Activated naive CD4-positive, alpha-beta T cell treated with anti-CD3 and anti-CD28 coated beads, Interleukin-2, amount 50 U/mL, for 24 hours (primary cell): ENCODE measurements at regions not wholly inside any gene's neighbourhood (a gene's known extent, or its start where the extent isn't known, plus 50 kb on each side); places are given as distances from the start of the nearest gene placed in this dataset.
A peak's percentile ranks its signal among the peaks of the same experiment; 100 is the strongest.

Experiments
- H3K27ac Mint-ChIP-seq: one replicate; pipeline ENCODE4 v1.8.0; 2021; ENCODE audit warnings: mild to moderate bottlenecking, mixed read lengths
- H3K27me3 Mint-ChIP-seq: one replicate; pipeline ENCODE4 v1.8.0; 2021; ENCODE audit warnings: mixed read lengths
- H3K36me3 Mint-ChIP-seq: one replicate; pipeline ENCODE4 v1.8.0; 2021; ENCODE audit warnings: mixed read lengths
- H3K4me1 Mint-ChIP-seq: one replicate; pipeline ENCODE4 v1.8.0; 2021; ENCODE audit warnings: mixed read lengths
- H3K4me3 Mint-ChIP-seq: one replicate; pipeline ENCODE4 v1.8.0; 2021; ENCODE audit warnings: mild to moderate bottlenecking, mixed read lengths
- H3K9me3 Mint-ChIP-seq: one replicate; pipeline ENCODE4 v1.8.0; 2021; ENCODE audit warnings: mixed read lengths

DNA sequence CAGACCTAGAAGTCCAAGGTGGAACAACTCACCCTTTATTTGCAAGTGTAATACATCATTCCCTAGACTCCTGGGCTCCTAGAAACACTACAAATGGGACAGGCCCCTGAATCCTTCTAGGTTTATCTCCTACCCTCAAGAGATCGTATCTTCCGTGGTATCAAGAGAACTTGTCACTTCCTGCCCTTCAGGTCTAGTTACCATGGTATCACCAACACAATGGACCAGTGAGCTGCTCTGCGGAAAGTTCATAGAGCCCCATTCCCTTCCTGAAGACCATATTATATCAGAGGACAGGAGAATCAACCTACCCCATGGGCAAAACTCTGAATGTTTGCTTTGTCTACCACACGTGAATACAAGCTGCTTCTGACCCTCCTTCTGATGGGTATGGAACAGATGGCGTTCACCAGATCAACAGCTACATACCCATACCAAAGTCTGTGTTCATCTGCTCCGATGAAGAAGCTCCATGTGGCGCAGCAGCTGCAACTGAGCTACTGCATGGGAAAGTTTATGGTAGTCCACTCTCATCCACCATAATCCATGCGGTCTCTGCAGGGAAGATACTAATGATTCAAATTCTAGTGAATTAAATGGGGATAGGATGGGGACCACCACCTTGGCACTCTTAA is 84.6 kb upstream of the KLF13 start:
- Mint-ChIP-seq H3K27ac (peak overlapping the region; percentile 31), H3K4me1 (peaks cover 41% of the 10 kb centered on the region), H3K4me3 (no peak overlapping the region), H3K9me3 (no peaks in the 10 kb centered on the region), H3K36me3 (no peaks in the 10 kb centered on the region), H3K27me3 (no peaks in the 10 kb centered on the region)

DNA sequence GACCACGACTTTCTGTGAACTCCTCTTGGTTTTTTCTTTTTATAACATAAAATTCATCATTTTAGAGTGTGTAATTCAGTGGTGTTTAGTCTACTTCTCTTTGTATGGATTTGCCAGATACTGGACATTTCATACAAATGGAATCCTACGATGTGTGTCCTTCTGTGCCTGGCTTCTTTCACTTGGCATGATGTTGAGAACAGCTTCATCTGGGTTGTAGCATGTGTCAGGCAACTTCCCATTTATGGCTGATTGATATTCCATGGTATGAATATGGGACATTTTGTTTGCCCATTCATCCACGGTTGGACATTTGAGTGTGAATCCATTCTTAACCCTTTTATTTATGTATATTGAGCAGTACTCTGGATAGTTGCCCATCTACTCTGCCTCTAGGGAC is 82.7 kb upstream of the KLF13 start:
- no peak overlapping the region for H3K27ac Mint-ChIP-seq

DNA sequence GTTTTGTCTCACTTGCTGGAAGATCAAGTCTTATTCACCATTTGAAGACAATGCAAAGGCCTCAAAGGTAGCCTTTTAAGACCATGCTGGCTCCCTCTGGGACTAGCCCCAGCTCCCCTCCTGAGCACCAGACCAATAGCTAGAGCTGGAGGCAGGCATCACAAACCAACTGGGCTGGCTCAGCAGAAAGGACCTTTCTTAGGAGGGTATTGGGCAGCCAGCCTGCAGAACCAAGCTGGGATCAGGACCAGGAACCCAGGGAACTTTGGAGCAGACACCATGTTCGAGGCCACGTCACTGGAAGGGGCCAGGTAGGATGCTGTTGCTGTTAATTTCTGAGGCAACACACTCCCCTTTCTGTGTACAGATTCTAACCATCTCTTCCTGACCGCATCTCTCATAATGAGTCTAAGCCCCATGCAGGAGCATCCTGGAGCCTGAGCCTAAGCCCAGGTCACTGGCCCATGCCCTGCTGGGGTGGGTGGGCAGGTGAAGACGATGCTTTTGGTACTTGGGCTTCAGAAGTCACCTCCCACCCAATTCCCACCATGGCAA is 81.4 kb upstream of the KLF13 start:
- no peak overlapping the region for H3K4me3 Mint-ChIP-seq
- H3K9me3 Mint-ChIP-seq, result no peaks in the 10 kb centered on the region
- H3K36me3 Mint-ChIP-seq, result no peaks in the 10 kb centered on the region
- H3K4me1 Mint-ChIP-seq, result peaks cover 26% of the 10 kb centered on the region
- H3K27me3 Mint-ChIP-seq, result no peaks in the 10 kb centered on the region
- no peak overlapping the region for H3K27ac Mint-ChIP-seq

More for the DNA sequence above, 82.7 kb upstream of the KLF13 start:
- no peaks in the 10 kb centered on the region for H3K36me3 Mint-ChIP-seq
- H3K9me3 Mint-ChIP-seq, result no peaks in the 10 kb centered on the region
- H3K4me1 Mint-ChIP-seq, result peaks cover 34% of the 10 kb centered on the region
- H3K4me3 Mint-ChIP-seq, result no peak overlapping the region
- no peaks in the 10 kb centered on the region for H3K27me3 Mint-ChIP-seq

DNA sequence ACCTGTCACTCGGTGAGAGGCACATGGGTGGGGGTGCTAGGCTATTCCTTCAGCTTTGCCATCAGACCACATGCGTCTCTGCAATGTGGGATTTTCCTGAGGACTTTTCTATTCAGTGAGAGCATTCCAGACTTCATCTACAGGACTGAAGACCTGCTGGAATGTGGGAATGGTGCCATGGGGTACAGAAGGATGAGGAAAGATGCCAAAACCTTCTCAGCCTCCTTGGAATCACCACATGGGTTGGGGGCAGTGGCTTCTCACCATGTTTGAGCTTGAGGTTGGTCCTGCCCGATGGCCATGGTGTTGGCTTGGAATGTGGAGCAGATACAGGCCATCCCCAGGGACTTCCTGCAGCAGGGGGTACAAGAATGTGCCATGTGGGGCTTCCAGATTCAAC is 80.9 kb upstream of the KLF13 start:
- Mint-ChIP-seq H3K9me3 (no peaks in the 10 kb centered on the region), H3K4me1 (peaks cover 22% of the 10 kb centered on the region), H3K36me3 (no peaks in the 10 kb centered on the region), H3K4me3 (no peak overlapping the region), H3K27me3 (no peaks in the 10 kb centered on the region), H3K27ac (no peak overlapping the region)

DNA sequence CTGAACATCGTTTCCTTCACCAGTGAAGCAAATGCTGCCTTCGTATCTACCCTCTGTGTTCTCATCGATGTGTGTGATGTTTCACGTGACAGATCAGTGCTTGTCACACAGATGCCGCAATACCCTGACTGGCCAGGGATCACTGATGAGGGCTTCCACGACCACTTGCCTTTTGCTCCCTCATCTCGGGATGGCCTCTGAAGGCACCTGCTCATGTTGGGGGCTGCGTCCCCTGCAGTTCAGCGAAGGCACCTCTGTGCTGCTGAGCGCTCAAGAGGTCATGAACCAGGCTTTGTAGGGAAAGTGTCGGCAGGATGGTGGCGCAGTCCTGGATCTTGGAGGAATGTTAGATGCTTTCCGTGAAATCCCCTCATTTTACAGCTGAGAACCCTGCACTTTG is 79.2 kb upstream of the KLF13 start:
- Mint-ChIP-seq H3K36me3 (no peaks in the 10 kb centered on the region), H3K4me1 (peaks cover 9% of the 10 kb centered on the region), H3K27me3 (no peaks in the 10 kb centered on the region), H3K9me3 (no peaks in the 10 kb centered on the region), H3K27ac (no peak overlapping the region), H3K4me3 (no peak overlapping the region)

DNA sequence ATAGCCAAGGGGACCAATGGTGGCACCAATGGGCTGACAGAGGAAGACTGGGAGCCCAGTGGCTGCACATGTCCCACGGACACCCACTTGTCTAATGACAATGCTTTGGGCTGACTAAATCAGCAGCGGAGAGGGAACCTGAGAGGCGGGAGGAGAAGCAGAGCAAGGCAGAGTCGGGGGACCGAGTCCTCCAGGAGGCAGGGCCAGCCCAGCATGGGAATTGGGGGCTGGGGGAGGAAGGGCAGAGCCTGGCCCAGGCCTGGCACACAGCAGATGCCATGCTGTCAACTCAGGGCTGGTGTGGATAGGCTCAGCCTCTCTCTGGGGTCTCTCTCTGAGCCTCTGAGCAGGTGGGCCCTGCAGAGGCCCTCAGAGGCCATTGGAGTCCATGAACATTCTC is 78.4 kb upstream of the KLF13 start:
- Mint-ChIP-seq H3K27ac (peak overlapping the region; percentile 83), H3K9me3 (no peaks in the 10 kb centered on the region), H3K4me3 (no peak overlapping the region), H3K36me3 (no peaks in the 10 kb centered on the region), H3K4me1 (peaks cover 9% of the 10 kb centered on the region), H3K27me3 (no peaks in the 10 kb centered on the region)

DNA sequence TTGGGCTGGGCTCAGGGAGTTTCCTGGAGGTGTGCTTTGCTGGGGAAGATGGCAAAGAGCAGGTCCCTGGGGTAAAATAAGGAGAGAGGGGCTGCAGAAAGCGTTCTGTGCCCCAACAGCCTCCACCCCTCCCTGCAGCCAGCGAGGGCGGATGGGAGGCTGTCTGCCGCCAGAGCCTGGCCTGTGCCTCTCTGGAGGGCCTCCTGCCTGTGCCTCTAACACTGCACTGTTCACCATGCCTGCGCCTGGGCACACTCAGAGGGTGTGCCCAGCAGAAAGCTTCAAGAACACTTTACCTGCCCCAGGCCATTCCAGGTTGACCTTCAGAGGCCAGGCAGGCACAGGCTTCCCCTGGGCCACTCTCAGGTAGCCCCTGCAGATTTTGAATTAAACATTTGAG is 77.7 kb upstream of the KLF13 start:
- Mint-ChIP-seq H3K27ac (no peak overlapping the region), H3K4me3 (no peak overlapping the region)

DNA sequence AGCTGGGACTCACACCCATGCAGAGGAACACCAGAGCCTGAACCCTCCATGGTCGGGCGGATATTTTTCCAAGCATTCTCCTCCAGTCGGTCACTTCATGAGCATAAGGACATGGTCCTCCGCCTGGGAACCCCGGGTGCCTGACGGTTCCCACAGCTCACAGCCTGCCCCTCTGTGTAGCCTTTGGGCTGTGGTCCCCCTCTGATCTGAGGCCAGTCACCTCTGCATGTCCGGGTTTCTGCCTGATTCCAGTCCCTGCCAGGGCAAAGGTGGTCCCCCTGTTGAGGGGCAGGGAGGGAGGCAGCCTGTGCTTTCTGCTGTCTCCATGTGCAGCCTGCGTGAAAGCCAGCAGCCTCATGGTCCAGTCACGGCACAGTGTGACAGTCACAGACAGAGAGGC is 76.6 kb upstream of the KLF13 start:
- Mint-ChIP-seq H3K27me3 (no peaks in the 10 kb centered on the region), H3K36me3 (no peaks in the 10 kb centered on the region), H3K4me3 (no peak overlapping the region), H3K4me1 (peaks cover 10% of the 10 kb centered on the region), H3K27ac (no peak overlapping the region), H3K9me3 (no peaks in the 10 kb centered on the region)

More for the DNA sequence above, 77.7 kb upstream of the KLF13 start:
- Mint-ChIP-seq H3K9me3 (no peaks in the 10 kb centered on the region), H3K27me3 (no peaks in the 10 kb centered on the region), H3K36me3 (no peaks in the 10 kb centered on the region), H3K4me1 (peaks cover 9% of the 10 kb centered on the region)

DNA sequence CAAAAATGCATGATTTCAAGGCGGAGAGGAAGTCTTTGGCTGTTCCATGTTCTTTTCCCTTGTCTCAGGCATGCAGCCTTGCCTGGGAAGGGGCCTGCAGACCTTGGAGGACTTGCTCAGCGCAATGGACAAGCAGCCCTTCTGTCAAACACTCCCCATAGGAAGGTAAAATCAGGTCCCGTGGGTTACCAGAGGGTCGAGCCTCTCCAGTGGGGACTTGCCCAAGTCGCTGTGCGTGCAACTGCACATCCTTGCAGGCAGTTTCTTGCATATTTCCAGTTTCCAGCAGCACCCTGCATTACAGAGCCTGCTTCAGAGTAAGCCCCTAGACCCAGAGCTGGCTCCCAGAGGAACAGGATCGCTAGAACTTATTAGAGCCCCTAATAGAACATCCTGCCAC is 75.5 kb upstream of the KLF13 start:
- Mint-ChIP-seq H3K4me3 (no peak overlapping the region), H3K4me1 (peaks cover 17% of the 10 kb centered on the region), H3K27me3 (no peaks in the 10 kb centered on the region), H3K9me3 (no peaks in the 10 kb centered on the region), H3K36me3 (no peaks in the 10 kb centered on the region), H3K27ac (no peak overlapping the region)

DNA sequence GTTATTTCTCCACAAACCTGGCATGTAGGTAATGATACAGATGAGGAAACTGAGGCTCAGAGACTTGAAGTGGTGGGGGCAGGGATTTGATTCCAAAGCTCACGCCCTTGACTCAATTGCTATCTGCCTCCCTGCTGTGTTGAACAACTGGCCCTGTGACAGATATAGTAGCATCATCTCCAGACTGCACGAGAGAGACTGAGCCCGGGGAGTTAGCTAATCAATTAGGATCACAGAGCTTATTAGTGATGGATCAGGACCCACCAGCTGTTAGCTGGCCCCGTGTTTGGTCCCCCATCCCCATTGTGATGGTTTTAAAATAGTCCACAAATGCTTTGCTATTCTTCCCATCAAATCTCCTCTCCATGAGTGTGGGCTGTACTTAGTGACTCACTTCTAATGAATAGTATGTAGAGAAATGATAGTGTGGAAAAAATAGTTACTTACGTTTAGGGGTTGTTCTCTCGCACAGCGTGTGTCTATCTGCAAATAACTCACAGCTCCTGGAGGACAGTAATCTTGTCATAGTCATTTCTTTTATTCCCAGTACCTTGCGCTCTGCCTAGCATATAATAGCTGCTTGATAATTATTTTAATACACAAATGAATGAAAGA is 74.4 kb upstream of the KLF13 start:
- H3K4me1 Mint-ChIP-seq, result peaks cover 18% of the 10 kb centered on the region
- H3K27me3 Mint-ChIP-seq, result no peaks in the 10 kb centered on the region
- no peaks in the 10 kb centered on the region for H3K36me3 Mint-ChIP-seq
- no peak overlapping the region for H3K4me3 Mint-ChIP-seq
- H3K27ac Mint-ChIP-seq, result no peak overlapping the region
- no peaks in the 10 kb centered on the region for H3K9me3 Mint-ChIP-seq

DNA sequence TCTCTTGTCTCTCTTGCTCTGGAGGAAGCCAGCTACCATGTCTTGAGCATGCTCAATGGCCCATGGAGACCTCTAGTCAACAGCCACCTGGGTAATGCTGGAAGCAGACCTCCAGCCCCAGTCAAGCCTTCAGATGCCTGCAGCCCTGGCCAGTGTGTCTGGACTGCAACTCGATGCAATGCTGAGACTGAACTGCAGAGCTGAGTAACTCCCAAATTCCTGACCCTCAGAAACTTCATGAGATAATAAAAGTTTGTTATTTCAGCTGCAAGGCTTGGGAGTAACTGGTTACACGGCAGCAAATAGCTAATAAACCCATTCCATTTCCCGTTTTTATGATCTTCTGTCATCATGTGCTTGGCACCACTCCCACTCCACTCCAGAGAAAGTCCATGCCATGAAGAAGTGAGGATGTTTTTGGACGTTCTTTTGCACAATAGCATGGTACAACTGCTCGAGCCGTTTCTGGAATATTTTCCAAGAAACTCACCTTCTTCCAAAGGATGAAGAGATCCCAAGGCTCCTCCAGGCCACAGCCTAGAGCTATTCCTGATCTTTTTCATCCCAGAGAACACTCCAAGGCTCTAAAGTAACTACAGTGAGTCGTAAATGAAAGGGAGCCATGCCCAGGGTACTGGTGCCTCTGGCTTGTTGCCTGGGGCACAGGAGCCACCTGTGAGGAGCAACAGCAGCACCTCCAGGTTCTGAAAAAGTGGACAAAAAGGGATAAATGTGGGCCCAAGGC is 72.0 kb upstream of the KLF13 start:
- H3K4me1 Mint-ChIP-seq, result peaks cover 38% of the 10 kb centered on the region
- no peak overlapping the region for H3K4me3 Mint-ChIP-seq
- H3K27me3 Mint-ChIP-seq, result no peaks in the 10 kb centered on the region
- H3K27ac Mint-ChIP-seq, result peak overlapping the region; percentile 59
- H3K36me3 Mint-ChIP-seq, result no peaks in the 10 kb centered on the region
- no peaks in the 10 kb centered on the region for H3K9me3 Mint-ChIP-seq

DNA sequence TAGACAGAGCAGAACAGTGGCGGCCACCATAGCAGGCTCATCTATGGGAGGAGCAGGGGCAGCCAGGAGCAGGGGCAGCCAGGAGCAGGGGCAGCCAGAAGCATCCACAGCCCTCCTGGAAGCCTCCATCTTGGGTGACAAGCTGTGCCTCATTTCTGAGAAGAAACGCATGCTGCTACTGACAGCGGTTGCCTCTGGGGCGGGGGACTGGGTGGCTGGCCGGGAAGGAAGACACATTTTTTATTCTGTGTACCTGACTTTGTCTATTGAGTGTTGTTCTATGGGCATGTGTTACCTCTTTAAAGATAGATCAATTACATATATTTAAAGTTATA is 71.5 kb upstream of the KLF13 start:
- Mint-ChIP-seq H3K27ac (no peak overlapping the region), H3K27me3 (no peaks in the 10 kb centered on the region), H3K9me3 (no peaks in the 10 kb centered on the region), H3K4me1 (peaks cover 40% of the 10 kb centered on the region), H3K36me3 (no peaks in the 10 kb centered on the region), H3K4me3 (no peak overlapping the region)

DNA sequence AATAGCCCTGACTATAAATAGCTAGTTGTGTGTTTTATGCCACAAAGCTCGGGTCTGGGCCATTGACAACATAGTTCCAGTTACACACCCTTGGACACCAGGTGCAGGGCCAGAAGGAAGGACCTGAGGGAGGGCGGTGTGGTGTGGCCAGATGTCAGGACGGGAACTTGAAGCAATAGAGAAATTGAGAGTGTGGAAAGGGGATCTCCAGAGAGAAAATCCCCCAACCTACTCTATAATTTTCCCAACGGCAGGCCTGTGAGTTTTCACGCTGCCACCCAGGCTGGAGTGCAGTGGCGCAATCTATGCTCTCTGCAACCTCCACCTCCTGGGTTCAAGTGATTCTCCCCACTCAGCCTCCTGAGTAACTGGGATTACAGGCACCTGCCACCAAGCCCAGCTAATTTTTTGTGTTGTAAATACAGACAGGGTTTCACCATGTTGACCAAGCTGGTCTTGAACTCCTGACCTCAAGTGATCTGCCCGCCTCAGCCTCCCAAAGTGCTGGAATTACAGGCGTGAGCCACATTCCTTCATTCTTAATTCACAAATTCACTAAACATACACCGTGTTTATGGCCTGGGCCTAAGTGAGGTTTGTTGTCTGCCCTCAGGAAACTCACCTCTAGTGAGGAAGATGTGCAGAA is 70.8 kb upstream of the KLF13 start:
- no peaks in the 10 kb centered on the region for H3K9me3 Mint-ChIP-seq
- H3K4me1 Mint-ChIP-seq, result peaks cover 46% of the 10 kb centered on the region
- H3K4me3 Mint-ChIP-seq, result no peak overlapping the region
- H3K27me3 Mint-ChIP-seq, result no peaks in the 10 kb centered on the region
- H3K36me3 Mint-ChIP-seq, result no peaks in the 10 kb centered on the region
- H3K27ac Mint-ChIP-seq, result no peak overlapping the region

DNA sequence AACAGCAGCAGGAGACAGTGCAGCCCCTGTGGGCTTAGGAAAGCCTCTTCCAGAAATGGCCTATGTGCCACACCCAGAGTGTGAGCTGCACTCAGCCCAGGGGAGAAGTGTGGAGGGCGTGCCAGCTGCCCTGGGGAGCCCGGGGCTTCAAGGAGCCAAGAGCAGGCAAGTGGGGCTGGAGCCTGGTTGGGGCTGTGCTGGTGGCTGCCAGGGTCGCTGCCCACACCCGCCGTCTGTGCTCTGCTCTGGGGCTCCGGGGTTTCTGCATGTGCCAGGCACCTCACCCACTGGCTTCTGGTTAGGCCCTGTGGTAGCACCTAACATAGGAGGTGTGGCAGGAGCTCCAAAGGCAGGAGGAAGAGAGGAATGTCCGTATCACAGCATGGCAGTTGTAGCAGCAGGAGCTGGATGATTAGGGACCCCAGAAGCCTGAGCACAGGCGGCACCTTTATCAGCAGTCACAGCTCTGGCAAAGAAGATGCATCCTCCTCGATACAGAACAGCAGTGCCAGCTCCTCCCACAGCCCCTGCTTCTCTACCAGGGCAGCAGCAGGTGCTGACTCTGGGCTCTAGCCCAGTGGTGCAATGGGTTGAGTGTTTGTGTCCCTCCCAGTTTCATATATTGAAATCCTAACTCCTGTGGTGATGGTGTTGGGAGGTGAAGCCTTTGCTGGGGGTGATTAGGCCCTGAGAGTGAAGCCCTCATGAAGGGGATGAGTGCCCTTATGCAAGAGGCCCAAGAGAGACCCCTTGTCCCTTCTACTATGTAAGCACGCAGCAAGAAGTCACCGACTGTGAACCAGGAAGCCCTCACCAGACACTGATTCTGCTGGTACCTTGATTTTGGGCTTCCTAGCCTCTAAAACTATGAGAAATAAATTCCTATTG is 70.0 kb upstream of the KLF13 start:
- Mint-ChIP-seq H3K4me1 (peaks cover 53% of the 10 kb centered on the region), H3K9me3 (no peaks in the 10 kb centered on the region), H3K4me3 (no peak overlapping the region), H3K27ac (no peak overlapping the region), H3K27me3 (no peaks in the 10 kb centered on the region), H3K36me3 (no peaks in the 10 kb centered on the region)

DNA sequence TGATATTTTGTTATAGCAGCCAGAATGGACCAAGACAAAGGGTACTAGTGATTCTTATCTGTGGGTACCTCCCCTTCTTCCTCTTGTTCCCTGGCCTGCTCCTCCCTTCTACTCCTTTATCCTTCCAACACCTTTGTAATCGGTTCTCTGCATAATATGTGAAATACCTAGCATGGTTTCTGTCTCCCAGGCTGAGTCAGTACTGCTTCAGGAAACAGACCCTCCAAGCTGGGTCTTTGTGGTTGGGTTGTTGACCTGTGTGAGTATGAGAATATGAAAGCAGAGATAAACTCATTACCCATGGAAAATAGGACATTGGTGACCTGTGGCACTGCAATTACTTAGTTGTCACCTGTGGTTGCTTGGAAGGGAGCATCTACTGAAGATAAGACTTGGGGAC is 69.3 kb upstream of the KLF13 start:
- H3K4me3 Mint-ChIP-seq, result no peak overlapping the region
- H3K27ac Mint-ChIP-seq, result no peak overlapping the region
- no peaks in the 10 kb centered on the region for H3K27me3 Mint-ChIP-seq
- H3K4me1 Mint-ChIP-seq, result peaks cover 59% of the 10 kb centered on the region
- no peaks in the 10 kb centered on the region for H3K36me3 Mint-ChIP-seq
- H3K9me3 Mint-ChIP-seq, result no peaks in the 10 kb centered on the region
